ENCODE measurements at regions not wholly inside any gene's neighbourhood (a gene's known extent, or its start where the extent isn't known, plus 50 kb on each side); places are given as distances from the start of the nearest gene placed in this dataset.

GRCh38 chr17:63116967-63117830 lies 151.2 kb downstream of the TANC2 start:
- ATAC-seq (ENCODE audit: low FRiP score in 2 of 2) = no peak
- H3K36me3 ChIP-seq = no peaks in the 10 kb centered on the region
- no peak for DNase-seq
- H3K4me3 ChIP-seq = no peak overlapping the region
- H3K27me3 ChIP-seq = no peaks in the 10 kb centered on the region
- no peaks in the 10 kb centered on the region for H3K4me1 ChIP-seq
- 95 to 96% methylated on average over 8 of the region's 8 CpGs for WGBS, 2 donors
- H3K9me3 ChIP-seq = no peaks in the 10 kb centered on the region
- TF ChIP-seq EP300 (IDR thresholded peaks at IDR 0.05) = no peak
- TF ChIP-seq CTCF (IDR thresholded peaks at IDR 0.05) = no peak
- TF ChIP-seq POLR2AphosphoS5 (IDR thresholded peaks at IDR 0.05) = no peak
- TF ChIP-seq POLR2A (IDR thresholded peaks at IDR 0.05) = no peak
- no peak overlapping the region for H3K27ac ChIP-seq

GRCh38 chr17:63120406-63120805 lies 154.4 kb downstream of the TANC2 start:
- Histone ChIP-seq H3K4me1 (no peaks in the 10 kb centered on the region), H3K27ac (no peak overlapping the region), H3K27me3 (no peaks in the 10 kb centered on the region), H3K36me3 (no peaks in the 10 kb centered on the region), H3K9me3 (no peaks in the 10 kb centered on the region), H3K4me3 (no peak overlapping the region)
- ATAC-seq (ENCODE audit: low FRiP score in 2 of 2) (no peak), DNase-seq (no peak)
- TF ChIP-seq CTCF (IDR thresholded peaks at IDR 0.05) = no peak
- TF ChIP-seq POLR2AphosphoS5 (IDR thresholded peaks at IDR 0.05) = no peak
- no peak for TF ChIP-seq EP300 (IDR thresholded peaks at IDR 0.05)
- TF ChIP-seq POLR2A (IDR thresholded peaks at IDR 0.05) = no peak
- 93 to 99% methylated on average over 2 of the region's 2 CpGs for WGBS, 2 donors

DNA sequence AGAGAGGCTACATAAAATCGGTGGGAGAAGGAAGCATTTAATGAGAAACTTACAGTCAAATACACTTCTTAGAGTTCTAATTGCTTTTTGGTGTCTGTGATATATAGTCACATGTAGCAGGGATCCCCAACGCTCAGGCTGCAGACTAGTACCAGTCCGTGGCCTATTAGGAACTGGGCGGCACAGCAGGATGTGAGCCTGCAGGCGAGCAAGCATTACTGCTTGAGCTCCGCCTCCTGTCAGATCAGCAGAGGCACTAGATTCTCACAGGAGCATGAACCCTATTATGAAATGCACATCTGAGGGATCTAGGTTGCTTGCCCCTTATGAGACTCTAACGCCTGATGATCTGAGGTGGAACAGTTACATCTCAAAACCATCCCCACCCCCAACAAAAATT lies 158.5 kb downstream of the TANC2 start:
- WGBS, 2 donors = 87 to 91% methylated on average over 7 of the region's 7 CpGs
- DNase-seq (peak in 1 of 2 donors; percentile 13), ATAC-seq (ENCODE audit: low FRiP score in 2 of 2) (no peak)
- H3K9me3 ChIP-seq = no peaks in the 10 kb centered on the region
- H3K36me3 ChIP-seq = no peaks in the 10 kb centered on the region
- H3K27ac ChIP-seq = no peak overlapping the region
- TF ChIP-seq POLR2AphosphoS5 (IDR thresholded peaks at IDR 0.05) (no peak), CTCF (IDR thresholded peaks at IDR 0.05) (no peak), POLR2A (IDR thresholded peaks at IDR 0.05) (no peak), EP300 (IDR thresholded peaks at IDR 0.05) (no peak)
- H3K4me3 ChIP-seq = no peak overlapping the region
- no peaks in the 10 kb centered on the region for H3K4me1 ChIP-seq
- H3K27me3 ChIP-seq = no peaks in the 10 kb centered on the region

DNA sequence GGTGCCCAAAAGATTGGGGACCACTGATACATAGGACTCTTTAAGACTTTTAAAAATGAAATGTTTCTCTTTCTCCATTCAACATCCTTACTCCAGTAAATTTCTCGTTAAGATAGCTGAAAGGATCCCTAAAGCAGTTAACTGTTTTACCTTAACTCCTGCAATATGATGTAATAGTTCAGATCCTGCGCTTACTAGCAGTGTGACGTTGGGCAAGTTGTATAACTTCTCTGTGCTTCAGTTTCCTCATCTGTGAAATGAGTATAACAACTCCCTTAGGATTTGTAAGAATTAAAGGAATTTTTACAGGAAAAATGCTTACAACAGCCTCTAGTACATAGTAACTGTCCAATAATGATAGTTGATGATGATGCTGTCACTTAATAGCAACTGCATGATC lies 158.9 kb downstream of the TANC2 start:
- Histone ChIP-seq H3K9me3 (no peaks in the 10 kb centered on the region), H3K36me3 (no peaks in the 10 kb centered on the region), H3K27me3 (no peaks in the 10 kb centered on the region), H3K4me1 (no peaks in the 10 kb centered on the region), H3K4me3 (no peak overlapping the region), H3K27ac (no peak overlapping the region)
- 76 to 87% methylated on average over 3 of the region's 3 CpGs for WGBS, 2 donors
- DNase-seq = no peak
- no peak for TF ChIP-seq EP300 (IDR thresholded peaks at IDR 0.05)
- TF ChIP-seq POLR2A (IDR thresholded peaks at IDR 0.05) = no peak
- no peak for TF ChIP-seq POLR2AphosphoS5 (IDR thresholded peaks at IDR 0.05)
- TF ChIP-seq CTCF (IDR thresholded peaks at IDR 0.05) = no peak
- no peak for ATAC-seq (ENCODE audit: low FRiP score in 2 of 2)

- 88 to 94% methylated on average over 3 of the region's 3 CpGs for WGBS, 2 donors
Measured at GRCh38 chr17:63125987-63126386, 160.0 kb downstream of the TANC2 start.

More at GRCh38 chr17:63125987-63126386, 160.0 kb downstream of the TANC2 start:
- Histone ChIP-seq H3K27ac (no peak overlapping the region), H3K27me3 (no peaks in the 10 kb centered on the region), H3K9me3 (no peaks in the 10 kb centered on the region), H3K36me3 (no peaks in the 10 kb centered on the region), H3K4me1 (no peaks in the 10 kb centered on the region), H3K4me3 (no peak overlapping the region)
- no peak for ATAC-seq (ENCODE audit: low FRiP score in 2 of 2)
- TF ChIP-seq POLR2AphosphoS5 (IDR thresholded peaks at IDR 0.05) = no peak
- no peak for TF ChIP-seq EP300 (IDR thresholded peaks at IDR 0.05)
- no peak for DNase-seq
